Left kidney (tissue), 1 donor: ENCODE measurements at regions not wholly inside any gene's neighbourhood (a gene's known extent, or its start where the extent isn't known, plus 50 kb on each side); places are given as distances from the start of the nearest gene placed in this dataset.
A peak's percentile ranks its signal among the peaks of the same experiment; 100 is the strongest.
"Not testable (repeated sequence)": the region's sequence is repeated elsewhere in the genome, so short reads cannot be mapped to it uniquely, and the experiment has no call there.

ENCODE experiments used
- DNase-seq: peaks from one replicate; pipeline ENCODE4 v3.0.0-alpha.2; 2013

DNA sequence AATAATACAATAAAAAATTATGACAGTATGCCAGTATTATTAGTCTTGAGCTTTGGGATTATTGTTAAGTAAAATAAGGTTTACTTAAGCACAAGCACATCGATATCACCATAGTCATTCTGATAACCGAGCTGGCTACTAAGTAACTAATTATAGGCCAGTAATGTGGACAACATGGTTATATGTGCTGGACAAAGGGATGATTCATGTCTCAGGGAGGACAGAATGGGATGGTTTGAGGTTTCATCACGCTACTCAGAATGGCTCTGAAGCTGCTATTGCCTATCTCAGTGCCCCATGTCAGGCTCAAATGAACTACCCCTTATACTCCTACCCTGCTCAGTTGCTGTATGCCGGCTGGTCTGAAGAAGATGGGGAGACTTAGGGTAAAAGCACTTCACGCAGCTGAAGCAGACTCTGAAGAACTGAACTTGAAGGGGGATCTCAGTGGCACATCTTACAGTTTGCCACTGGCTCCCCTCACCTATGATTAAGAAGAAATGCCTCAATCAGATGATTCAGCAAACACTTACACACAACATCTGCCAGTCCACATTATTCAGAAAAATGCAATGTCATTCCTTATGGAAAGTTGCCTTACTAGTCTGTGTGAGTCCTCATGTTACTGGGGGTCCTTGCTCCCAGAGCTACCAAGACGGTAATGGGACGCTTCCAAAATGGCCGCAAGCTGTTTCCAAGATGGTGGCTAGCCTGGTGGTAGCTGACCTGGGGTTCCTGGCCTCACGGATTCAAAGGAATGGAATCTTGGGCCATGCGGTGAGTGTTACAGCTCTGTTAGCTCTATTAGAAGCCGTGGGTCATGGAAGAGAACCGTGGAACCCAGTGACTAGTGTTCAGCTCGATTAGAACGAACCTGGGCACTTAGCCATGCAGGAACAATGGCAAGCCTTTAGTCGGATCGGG lies 1098.6 kb downstream of the TAF11L14 start:
- DNase-seq = no peak

DNA sequence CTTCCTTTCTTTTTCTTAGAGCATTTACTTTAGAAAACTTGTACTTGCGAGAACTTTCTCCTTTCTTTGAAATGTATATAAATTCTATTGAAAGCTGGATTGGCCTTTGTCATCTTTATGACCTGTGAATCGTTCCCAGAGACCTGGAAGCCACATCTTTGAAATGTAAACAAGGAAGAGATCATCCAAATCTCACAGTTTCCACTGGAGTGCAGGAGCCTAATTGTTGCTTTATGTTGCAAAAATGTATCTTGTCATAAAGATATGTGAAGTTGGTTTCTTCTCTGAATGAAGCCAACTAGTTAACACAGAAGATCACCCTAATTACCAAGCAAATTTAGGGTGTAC lies 1101.8 kb downstream of the TAF11L14 start:
- DNase-seq = no peak

DNA sequence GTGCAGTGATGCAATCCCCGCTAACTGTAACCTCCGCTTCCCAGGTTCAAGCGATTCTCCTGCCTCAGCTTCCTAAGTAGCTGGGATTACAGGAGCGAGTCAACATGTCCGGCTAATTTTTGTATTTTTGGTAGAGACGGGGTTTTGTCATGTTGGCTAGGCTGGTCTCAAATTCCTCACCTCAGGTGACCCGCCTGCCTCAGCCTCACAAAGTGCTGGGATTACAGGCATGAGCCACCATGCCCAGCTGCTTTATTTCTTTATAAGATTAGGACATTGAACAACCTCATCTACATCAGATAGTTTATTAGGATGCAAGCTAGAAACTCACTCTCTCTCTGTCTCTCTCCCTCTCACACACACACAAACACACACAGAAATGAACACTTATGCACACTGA lies 1102.5 kb downstream of the TAF11L14 start:
- DNase-seq = not testable (repeated sequence)

DNA sequence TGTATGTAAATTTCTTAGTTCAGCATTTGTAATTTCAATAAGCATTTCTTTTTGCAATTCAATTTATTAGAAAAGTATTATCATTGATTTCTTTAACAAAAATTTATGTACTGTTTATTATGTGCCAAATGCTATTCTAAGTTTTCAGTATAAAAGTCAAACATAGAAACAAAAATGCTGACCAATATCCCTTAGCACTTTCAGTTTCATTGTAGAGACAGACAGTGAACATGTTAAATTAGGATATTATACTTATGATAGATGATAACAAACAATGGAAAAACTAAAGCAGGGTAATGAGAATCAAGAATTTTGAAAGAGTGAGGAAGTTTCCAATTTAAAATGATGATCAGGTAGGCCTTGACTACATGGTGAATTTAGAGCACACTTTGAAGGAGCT lies 1106.0 kb downstream of the TAF11L14 start:
- no peak for DNase-seq

DNA sequence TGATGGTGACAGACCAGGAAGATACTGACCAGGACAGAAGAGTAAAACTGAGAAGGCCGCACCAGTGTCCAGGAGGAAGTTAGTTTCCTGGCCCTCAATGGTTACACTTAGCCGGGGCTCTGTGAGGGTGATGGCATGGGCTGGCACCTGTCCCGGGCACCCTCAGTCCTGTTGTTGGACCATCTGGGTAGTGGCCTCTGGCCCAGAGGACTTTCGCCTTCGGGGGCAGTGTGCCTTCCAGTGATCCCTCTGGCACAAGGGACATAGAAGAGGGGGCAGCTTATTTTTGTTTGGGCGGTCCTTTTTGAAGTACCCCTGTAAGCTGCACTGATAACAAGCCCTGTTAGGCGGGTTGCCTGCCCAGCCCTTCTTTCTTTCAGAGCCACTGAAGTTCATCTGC lies 1108.6 kb downstream of the TAF11L14 start:
- no peak for DNase-seq

DNA sequence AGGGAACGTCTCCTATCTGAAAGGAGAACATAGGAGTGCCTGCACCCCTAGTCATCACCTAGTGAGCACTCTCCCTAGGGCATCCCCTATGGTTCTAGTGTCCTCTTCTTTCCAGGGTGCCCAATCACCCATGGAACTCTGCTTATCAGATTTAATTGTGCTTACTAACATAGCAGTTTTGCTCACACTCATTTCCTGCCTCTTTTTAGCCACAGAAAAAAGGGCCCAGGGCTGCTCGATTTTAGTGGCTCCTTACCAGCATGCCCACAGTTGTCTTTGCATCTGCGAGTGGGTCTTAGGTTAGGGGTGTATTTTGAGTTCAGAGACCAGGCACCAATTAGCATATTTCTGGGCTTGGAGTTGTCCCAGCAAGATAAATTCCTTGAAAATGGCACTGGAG lies 1110.2 kb downstream of the TAF11L14 start:
- no peak for DNase-seq

DNA sequence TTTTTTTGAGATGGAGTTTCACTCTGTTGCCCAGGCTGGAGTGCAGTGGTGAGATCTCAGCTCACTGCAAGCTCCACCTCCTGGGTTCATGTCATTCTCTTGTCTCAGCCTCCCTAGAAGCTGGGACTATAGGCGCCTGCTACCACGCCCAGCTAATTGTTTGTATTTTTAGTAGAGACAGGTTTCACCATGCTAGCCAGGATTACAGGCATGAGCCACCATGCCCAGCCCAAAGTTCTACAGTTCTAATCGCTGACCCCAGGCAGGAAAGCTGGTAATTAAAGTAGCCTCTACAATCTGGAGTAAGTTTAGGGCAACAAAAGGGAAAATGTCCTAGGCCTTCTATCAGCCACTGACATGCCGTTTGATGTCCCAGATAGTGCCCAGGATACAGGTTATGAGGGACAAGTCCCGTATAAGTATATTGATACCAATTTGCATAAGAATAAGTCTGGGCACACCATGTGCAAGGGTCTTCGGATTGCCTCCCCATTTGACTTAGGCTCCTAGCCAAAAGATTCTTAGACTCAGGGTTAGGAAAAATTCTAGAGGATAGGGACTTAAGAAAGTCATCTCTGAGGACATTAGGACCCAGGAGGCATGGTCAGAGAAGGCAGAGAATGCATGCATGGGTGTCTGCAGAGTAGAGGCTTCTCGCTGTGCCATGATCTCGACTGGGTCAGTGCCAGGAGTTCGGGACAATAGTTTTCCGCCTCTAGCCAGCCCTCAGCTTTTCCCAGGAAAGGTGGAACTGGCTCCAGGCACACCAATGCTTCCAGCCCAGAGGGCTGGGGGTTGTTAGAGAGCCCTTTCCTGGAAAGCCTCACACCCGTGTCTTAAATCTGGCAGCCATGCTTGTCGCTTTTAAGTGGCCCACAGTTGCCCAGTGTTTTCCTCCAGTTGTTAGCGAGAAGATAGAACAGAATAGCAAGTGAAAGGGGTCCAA lies 1111.1 kb downstream of the TAF11L14 start:
- DNase-seq = no peak

DNA sequence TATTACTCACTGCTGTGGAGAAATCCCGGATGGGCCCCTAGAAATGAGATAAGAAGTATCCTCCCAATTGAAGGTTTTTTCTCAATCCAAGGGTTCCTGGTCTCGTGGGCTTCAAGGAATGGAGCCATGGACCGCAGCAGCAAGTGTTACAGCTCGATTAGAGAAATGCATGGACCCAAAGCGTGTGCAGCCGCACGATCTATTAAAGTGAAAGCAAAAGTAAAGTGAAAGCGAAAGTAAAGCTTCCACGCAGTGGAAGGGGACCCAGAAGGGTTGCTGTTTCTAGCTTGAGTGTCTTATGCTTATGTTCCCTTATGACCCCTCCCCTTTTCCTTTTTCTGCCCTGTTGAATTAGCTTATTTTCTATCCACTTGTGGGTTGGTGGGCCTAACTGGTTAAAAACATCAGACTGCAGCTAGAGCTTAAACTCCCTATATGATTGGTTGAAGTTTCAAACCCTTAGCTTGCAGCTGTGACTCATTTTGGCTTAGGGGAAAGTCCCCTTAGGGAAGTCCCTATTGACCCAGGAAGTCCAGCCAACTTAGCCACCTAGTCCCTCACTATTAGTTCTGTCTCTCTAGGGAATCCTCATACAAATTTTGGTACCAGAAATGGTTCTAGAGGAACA lies 1111.8 kb downstream of the TAF11L14 start:
- no peak for DNase-seq

DNA sequence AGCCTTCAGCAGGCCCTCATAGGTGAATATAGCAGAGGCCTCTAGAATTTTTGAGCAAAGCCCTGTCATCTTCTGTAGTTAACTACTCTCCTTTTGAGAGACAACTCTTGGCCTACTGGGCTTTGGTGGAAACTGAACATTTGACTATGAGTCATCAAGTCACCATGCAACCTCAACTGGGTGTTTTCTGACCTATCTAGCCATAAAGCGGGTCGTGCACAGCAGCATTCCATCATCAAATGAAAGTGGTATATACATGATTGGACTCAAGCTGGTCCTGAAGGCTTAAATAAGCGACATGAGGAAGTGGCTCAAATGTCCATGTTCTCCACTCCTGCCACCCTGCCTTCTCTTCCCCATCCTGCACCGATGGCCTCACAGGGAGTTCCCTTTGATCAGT lies 1115.5 kb downstream of the TAF11L14 start:
- no peak for DNase-seq

DNA sequence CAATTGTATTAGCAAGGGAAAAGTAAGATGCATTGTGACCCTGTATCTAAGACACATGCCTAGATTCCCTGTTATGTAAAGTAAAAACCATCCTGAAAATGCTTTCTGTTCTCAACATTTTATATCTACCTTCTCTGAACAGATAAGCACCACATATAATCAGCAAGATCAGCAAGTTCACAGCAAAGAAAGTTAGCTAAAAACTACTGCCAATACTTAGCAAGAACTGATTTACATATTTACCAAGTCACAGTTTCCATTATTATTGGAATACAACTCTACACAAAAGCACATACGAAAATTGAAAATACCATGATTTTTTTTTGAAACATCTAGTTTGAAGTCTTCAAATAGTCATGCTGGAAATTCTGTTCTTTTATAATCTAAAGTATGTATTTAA lies 1118.1 kb downstream of the TAF11L14 start:
- DNase-seq = no peak

DNA sequence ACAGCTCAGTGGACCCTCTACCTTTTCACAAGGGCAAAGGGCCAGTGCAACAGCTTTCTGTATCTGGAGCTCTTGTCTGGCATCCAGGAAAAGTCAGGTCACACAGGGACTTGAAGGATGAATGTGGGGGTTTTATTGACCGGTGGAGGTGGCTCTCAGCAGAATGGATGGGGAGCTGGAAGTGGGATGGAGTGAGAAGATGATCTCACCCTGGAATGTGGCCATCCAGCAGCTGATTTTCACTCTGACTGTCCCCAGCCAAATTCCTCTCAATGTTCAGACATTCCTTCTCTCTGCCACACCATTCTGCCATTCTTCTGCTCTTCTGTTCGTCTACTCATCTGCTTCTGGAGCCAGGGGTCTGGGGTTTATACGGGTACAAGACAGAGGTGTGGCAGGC lies 1119.9 kb downstream of the TAF11L14 start:
- no peak for DNase-seq

DNA sequence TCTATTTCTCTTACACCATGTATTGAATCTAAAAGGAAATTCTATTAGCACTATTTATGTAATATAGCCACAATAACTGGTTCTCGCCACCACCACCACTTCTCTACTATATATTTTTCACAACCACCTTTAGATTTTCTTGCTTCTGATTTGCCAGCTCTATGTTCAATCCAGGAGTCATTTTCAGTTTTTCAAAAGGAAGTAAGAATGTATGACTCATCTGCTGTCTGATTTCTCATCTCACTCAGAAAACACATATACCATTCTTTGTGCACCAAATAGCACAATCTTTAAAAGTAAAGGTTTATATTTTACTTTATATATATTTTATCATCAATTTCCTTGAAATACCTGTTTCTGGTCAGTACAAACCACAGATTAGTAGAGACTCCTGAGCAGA lies 1127.5 kb downstream of the TAF11L14 start:
- no peak for DNase-seq

DNA sequence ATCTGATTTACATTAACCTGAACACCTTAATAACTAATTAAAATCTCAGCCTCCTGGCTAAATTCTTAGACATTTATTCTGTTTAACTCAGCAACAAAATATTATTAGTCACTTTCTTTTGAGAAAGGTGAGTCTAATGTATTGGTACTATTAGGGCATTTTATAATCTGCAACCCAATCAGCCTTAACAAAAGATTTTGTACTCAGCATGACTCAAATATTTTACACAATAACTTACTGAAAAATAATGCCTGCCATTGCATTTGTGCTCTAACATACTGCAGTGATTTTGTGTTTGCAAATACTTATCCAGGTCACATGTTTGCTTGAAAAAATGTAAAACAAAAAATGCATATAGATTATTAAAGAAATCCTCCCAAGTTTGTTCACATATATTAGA lies 1129.9 kb downstream of the TAF11L14 start:
- DNase-seq = no peak

DNA sequence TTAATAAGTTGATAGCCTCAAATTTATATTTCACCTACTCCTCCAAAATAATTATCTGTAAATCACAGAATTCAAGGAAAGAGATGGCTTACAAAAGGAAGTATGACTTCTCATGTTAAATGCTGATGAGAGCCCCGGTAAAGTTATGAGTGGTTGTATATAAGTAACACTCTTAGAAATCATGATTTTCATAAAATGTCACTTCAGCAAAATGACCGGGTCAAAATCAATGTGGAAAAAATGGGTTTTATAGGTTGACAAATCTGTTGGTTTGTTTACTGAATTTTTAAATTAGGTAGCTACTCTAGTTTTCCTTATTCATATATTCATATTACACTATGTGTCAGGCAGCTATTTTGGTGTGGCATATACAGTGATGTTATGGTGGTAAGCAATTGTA lies 1131.0 kb downstream of the TAF11L14 start:
- DNase-seq = no peak

DNA sequence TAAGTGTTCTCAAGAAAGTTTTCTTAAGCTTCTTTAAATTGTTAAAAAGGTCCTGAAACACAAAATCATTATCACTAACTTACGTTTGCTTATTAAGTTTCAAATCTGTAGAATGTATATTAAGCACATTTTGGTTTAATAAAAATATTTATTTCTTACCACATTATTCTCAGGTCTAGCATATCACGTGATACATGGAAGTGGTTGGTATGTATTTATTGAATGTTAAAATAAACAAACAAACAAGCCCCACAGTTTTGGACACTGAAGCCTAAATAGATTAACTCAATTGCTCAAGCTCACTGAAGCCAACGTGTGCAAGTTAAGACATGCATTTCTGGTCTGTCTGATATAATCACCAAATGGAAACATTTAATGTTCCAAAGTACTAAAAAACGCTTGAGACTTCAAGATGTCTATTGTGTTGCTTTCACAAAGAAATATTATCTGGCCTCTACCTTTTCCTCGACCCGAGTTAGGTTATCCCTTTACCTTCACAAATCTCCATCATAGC lies 1136.9 kb downstream of the TAF11L14 start:
- no peak for DNase-seq

DNA sequence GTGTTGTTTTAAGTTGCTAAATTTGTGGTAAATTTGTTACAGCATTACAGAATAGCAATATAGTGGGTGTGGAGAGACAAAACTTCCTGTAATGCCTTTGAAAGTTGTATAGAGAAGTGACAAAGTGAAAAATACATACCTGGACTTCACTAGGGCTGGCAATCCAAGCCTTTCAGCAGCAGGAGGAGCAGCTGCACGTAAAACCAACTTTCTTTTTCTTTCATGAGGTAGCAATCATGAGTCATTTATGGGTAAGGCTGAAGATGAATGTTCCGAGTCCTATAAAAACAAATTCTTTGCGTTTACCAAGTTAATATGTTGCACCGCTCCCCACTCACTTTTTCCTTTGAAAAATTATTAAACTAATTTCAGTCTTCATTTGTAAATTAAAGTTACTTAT lies 1138.2 kb downstream of the TAF11L14 start:
- peak; percentile 7 for DNase-seq

DNA sequence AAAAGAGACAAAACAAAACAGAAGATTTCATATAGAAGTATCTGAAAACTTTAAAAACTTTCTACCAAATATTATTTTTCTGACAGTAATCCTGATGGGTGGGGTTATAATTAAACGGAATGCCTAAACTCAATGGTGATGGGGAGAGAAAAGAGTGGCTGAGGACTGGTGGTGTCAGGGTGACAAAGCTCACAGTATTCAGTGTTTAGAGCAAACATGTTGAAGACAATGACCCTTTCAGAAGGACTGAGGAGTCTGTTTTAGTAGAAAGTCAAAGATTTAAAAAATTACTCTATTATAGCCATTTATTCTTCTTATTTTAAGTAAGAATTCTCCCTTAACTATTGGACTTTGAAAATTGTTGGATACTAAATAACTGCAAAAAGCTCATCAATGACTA lies 1144.0 kb downstream of the TAF11L14 start:
- DNase-seq = no peak

DNA sequence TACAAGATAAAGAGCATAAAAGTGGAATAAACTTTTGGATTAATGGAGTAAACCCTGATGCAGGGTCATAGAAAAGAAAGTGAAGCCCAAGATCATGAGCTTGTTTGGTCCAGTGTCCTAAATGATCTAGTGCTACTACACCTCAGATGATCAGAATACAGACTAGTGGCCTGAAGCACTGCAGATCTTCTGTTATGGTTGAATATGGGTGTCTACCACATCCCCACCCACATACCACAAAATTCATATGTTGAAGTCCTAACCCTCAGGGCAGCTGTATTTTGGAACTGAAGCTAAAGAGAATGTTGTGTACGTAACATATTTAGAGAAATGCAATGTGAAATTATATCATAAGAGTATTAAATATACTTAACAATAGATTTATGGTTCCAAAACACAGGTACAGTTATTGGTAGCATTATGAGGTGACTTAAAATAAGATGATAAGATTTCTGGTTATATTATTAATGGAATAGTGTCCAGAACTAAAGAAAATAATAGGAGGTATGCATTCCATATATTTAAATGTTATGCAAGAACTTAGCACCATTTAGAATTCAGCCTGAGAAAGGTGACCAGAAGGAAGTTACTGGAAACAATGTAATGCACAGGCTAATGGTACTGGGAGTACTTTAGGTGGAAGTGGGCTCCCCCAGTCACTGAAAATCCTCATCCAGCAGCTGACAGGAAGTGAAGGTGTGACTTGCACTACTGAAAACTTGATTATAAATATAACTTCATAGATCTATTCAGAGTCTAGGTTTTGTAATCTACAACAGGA lies 1155.1 kb downstream of the TAF11L14 start:
- no peak for DNase-seq

DNA sequence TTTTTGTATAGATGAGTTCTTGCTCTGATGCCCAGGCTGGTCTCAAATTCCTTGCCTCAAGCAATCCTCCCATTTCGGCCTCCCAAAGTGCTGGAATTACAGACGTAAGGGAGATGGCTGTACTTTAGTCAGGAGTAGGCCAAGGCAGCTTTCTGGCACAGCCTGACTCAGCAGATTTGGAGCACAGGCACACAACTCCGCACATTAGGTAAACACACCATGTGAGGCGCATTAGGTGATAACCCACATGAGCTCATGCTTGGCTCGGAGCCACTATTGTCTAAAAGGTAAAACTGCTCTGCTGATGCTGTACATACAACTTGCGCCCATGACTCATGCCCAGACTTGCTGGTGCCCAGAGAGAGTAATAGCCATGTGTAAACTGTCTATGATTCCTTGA lies 1157.9 kb downstream of the TAF11L14 start:
- DNase-seq = no peak

DNA sequence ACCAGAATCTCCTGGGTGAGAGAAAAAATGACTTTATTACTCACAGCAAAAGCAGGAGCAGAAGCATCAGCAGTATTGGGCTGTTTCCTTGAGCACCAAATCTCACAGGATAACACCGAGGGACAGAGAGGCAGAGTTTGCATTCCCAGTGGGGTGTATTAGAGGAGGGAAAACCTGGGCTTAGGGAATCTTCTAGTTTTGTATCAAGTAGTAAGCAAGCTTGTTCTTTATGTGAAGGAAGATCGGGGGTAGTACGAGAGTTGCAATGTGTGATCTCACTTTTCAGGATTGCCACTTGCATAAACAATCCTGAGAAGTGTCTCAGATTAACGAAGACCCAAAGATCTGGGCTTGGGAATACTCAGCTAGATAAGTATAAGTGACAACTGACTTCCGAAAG lies 1163.0 kb downstream of the TAF11L14 start:
- no peak for DNase-seq

DNA sequence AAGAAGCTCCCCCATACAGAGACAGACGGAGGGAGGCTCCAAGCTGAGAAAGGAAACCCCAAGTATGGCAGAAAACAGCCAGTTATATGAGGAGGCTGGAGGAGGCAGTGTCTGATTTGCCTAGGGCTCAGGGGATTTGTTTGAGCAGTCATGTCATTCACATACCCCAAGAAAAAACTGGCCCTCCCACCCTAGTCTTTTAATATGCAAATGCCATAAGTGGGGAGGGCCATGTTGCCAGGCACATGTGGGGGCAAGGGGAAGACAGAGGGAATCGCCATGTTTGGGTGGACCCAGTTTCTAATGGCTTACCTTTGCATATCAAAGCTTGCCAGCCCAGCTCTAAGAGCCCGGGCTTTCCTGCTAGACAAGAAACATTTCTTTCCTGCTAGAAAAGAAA lies 1163.8 kb downstream of the TAF11L14 start:
- DNase-seq = no peak
